ENCODE measurements at regions not wholly inside any gene's neighbourhood (a gene's known extent, or its start where the extent isn't known, plus 50 kb on each side); places are given as distances from the start of the nearest gene placed in this dataset.
A peak's percentile ranks its signal among the peaks of the same experiment; 100 is the strongest.
"Not testable (repeated sequence)": the region's sequence is repeated elsewhere in the genome, so short reads cannot be mapped to it uniquely, and the experiment has no call there.

DNA sequence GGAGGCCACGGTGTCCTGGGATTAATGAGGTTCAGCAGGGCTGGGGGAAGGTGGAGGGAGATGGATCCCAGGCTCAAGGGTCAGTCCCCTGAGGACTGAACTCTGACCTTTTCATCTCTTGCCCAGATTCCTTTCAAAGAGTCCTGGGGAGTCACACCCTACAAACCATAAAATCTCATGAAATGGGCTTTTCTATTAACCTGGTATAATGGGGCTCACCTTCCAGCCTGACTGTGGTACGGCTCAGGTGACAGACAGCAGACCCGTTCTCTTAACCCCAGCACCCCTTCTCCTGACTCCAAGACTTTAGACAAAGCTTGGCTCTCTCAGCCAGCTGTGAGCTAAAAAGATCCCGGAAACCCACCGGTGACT is 268.2 kb downstream of the ADGRD1 start:
- no peak for TF ChIP-seq LEF1 (IDR thresholded peaks at IDR 0.05; ENCODE audit: borderline replicate concordance)
- no peak for TF ChIP-seq SP1 (IDR thresholded peaks at IDR 0.05)
- no peak for TF ChIP-seq FOXA1 (IDR thresholded peaks at IDR 0.05)
- TF ChIP-seq HDGF (IDR thresholded peaks at IDR 0.05; ENCODE audit: borderline replicate concordance) = no peak
- no peak for TF ChIP-seq ARNT (IDR thresholded peaks at IDR 0.05)
- no peak for TF ChIP-seq ELF4 (IDR thresholded peaks at IDR 0.05)
- no peak for DNase-seq (ENCODE audit: extremely low spot score)
- ChIA-PET CTCF (no interaction called here), POLR2A (no interaction called here)

DNA sequence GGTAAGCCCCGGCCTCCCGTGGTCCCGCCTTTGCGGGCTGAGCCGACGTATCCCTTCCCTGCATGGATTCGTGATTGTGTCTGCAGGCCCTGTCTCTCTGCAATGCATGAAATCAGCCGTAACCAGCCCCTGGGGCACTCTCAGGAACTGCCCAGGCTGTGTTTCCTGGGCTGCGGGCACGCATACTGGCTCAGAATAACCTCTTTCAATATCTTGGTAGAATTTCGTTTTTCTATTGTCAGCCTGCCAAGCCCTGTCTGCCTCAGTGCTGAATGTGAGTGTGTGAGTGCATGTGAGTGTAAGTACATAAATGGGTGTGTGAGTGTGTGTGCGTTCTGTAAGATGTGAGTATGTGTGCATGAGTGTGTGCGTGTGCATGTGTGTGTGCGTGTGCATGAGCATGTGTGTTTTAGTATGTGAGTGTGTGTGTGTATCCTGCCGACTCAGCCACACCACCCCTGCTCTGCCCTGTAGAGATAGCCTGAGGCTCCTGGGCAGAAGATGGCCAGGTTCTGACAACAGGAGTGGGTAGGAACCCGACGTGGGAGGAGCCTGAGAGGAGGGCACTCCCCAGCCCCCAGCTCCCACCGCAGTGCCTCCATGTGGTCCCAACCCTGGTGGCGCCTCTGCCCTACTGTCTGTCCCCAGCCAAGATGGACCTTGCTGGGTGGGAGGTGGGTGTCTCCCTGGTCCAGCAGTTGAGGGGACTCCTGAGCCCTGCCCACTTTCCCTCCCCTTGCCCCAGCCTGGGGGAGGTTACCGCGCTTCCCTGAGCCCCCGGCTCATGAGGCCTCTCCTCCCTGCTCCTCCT is 268.8 kb downstream of the ADGRD1 start:
- TF ChIP-seq ARNT (IDR thresholded peaks at IDR 0.05) (no peak), FOXK2 (IDR thresholded peaks at IDR 0.05) (no peak)
- CTCF ChIA-PET = no interaction called here
- no peak for DNase-seq (ENCODE audit: extremely low spot score)
- POLR2A ChIA-PET = no interaction called here

DNA sequence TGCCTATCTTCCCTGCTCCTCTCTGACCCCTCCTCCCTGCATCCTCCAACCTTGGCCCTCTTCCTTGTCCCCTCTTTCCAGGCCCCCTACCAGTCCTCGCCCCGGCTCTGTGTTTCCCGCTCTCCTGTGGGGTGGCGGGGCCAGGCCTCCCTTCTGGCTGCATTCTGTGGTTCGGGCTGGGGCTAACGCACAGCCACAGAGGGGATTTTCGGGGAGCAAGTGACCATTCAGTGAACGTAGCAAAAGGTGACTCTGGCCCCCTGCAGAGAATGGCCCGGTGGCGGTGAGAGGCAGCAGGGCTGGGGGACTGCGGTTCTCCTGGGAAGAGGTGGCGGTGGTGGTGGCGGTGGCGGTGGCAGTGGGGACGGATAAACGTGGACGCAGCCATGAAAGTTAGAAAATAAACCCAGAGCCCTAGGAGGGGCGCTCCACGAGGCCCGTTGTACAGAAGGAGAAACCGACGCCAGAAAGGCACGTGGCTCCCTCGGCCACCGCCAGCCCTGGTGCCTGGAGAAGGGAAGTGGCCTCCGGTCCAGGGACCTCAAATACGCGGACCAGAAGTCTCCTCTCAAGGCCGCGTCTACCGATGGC is 269.6 kb downstream of the ADGRD1 start:
- DNase-seq (ENCODE audit: extremely low spot score) = no peak
- no peak for TF ChIP-seq SUZ12 (IDR thresholded peaks at IDR 0.05)
- no peak for TF ChIP-seq SP1 (IDR thresholded peaks at IDR 0.05)
- TF ChIP-seq FOXM1 (IDR thresholded peaks at IDR 0.05; ENCODE audit: borderline replicate concordance) = no peak
- CTCF ChIA-PET = no interaction called here
- POLR2A ChIA-PET = no interaction called here

DNA sequence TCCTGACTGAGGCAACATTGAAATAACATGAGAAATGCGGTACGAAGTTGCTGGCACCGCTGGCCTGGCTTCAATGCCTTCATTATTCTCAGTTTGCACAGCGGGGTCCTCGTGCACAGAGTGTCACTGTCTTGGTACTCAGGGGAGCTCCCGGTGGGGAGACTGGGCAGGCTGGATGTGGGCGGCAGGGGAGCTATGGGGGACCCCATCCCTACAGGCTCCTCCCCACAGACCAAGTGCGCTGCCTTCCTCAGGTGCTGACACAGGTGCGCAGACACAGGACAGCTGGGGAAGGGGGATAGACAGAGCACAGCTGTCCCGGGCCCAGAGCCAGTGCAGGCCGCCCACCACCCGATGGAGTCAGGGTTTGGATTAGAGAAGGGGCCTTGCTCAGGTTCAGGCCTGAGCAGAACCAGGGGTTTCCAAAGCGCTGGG is 270.1 kb downstream of the ADGRD1 start:
- no peak for DNase-seq (ENCODE audit: extremely low spot score)
- TF ChIP-seq FOXM1 (IDR thresholded peaks at IDR 0.05; ENCODE audit: borderline replicate concordance) (no peak), NFRKB (IDR thresholded peaks at IDR 0.05) (no peak), FOXK2 (IDR thresholded peaks at IDR 0.05) (no peak), SP1 (IDR thresholded peaks at IDR 0.05) (no peak), FOXA1 (IDR thresholded peaks at IDR 0.05) (no peak), TARDBP (IDR thresholded peaks at IDR 0.05) (no peak), HDGF (IDR thresholded peaks at IDR 0.05; ENCODE audit: borderline replicate concordance) (no peak), BHLHE40 (IDR thresholded peaks at IDR 0.05; ENCODE audit: borderline replicate concordance) (no peak), LEF1 (IDR thresholded peaks at IDR 0.05; ENCODE audit: borderline replicate concordance) (no peak)
- TF ChIP-seq, protein P1, sequence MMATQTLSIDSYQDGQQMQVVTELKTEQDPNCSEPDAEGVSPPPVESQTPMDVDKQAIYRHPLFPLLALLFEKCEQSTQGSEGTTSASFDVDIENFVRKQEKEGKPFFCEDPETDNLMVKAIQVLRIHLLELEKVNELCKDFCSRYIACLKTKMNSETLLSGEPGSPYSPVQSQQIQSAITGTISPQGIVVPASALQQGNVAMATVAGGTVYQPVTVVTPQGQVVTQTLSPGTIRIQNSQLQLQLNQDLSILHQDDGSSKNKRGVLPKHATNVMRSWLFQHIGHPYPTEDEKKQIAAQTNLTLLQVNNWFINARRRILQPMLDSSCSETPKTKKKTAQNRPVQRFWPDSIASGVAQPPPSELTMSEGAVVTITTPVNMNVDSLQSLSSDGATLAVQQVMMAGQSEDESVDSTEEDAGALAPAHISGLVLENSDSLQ (IDR thresholded peaks at IDR 0.05) = no peak
- POLR2A ChIA-PET = no interaction called here
- CTCF ChIA-PET = no interaction called here

DNA sequence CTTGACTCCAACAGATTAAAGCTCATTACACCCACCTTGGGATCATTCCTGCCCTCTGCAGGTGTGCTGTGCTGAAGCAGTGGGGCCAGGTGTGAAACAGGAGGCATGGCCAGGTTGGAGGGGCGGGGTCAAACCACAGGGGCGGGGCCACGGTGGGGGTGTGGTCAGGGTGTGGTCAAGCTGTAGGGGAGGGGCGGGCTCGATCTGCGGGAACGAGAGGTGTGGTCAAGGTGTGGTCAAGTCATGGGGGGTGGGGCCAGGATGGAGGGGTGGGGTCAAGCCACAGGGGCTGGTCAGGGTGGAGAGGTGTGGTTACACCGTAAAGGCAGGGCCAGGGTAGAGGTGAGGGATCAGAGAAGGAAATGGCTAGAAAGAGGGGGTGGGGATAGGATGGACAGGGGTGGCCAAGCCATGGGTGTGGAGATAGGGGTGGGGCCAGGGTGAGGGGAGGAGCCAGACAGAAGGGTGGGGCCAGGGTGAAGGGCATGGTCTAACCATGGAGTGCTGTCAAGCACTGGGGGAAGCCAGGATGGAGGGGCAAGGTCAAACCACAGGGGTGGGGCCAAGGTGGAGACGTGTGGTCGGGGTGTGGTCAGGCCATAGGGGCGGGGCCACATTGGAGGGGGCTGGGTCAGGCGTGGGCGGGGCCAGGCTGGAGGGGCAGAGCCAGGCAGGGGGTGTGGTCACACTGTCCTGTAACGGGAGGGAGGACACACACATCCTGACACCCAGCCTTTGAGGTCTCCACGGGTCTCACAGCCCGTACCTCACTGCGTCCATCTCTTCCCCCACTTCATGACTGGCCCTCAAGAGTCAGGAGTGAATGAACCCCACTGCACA is 270.7 kb downstream of the ADGRD1 start:
- peak; percentile 23 for DNase-seq (ENCODE audit: extremely low spot score)
- POLR2A ChIA-PET, CTCF ChIA-PET: not testable (repeated sequence)

DNA sequence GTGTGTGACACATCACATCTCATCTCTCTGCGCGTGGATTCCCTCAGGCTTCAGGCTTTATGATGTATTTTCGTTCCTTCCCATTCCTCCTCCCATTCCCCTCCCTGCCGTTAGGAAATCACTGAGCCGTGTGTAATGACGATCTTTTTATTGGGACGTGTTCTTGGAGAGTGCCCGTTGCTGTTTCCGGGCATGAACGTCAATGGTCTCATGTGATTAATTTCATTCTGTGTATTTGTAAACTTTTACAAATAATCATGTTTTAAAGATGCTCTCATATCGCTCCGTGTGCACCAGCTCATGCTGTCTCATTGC is 271.3 kb downstream of the ADGRD1 start:
- CTCF ChIA-PET; POLR2A ChIA-PET; DNase-seq (ENCODE audit: extremely low spot score): not testable (repeated sequence)

DNA sequence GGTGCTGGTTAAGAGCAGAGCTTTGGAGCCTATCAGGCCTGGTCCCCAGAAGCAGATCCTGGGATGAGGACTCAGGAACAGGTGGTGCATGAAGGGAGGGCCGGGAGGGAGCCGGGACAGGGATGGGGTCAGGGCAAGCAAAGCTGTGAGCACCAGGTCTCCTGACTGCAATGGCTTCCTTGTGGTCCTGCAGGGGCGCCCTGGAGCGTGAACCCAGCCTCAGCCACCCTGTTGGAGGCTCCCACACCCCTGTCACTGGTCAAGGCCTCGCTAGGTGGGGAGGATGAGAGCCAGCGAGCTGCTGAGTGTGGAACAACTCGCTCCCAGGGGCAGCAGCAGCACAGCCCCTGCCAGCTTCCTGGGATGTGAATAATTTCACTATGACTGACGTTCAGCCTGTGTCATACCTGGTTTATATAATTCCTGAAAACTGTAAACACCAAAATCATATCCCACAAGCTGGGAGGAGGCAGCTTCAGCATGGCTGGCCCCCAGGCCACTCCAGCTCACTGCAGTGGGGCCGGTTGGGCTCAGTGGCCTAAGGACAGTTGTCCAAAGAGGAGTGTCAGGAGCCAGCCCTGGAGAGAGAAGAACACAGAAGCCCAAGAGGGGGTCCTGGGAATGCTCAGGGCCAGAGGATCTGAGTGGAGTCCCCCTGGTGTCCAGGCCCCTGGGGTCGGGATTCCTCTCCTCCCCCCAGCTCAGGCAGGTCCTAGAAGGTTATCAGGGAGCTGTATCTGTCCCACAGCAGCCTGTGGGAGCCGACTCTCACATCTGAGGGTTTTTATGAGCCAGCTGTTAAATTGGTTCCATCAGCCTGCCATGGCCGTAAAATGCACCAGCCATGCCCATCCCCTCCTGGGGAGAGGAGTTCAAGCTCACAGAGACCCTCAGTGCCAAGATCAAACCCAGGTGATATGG is 272.9 kb downstream of the ADGRD1 start:
- TF ChIP-seq FOXK2 (IDR thresholded peaks at IDR 0.05) = no peak
- no peak for TF ChIP-seq LEF1 (IDR thresholded peaks at IDR 0.05; ENCODE audit: borderline replicate concordance)
- no peak for TF ChIP-seq L3MBTL2 (conservative IDR thresholded peaks at IDR 0.05)
- TF ChIP-seq TARDBP (IDR thresholded peaks at IDR 0.05) = no peak
- ChIA-PET CTCF (interaction anchor here (1.0 kb wide), 1 partner anchor 212 kb away, joined by 3 read pairs; no protein-coding TSS in a partner anchor), POLR2A (no interaction called here)
- no peak for DNase-seq (ENCODE audit: extremely low spot score)

DNA sequence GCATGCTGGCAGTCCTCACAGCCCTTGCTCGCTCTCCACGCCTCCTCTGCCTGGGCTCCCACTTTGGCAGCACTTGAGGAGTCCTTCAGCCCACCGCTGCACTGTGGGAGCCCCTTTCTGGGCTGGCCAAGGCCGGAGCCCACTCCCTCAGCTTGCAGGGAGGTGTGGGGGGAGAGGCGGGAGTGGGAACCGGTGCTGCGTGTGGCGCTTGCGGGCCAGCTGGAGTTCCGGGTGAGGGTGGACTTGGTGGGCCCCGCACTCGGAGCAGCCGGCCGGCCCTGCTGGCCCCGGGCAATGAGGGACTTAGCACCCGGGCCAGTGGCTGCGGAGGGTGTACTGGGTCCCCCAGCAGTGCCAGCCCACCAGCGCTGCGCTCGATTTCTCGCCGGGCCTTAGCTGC is 273.9 kb downstream of the ADGRD1 start:
- POLR2A ChIA-PET; DNase-seq (ENCODE audit: extremely low spot score): not testable (repeated sequence)
- CTCF ChIA-PET = interaction anchor here (0.6 kb wide), 1 partner anchor 260 kb away, joined by 4 read pairs; no protein-coding TSS in a partner anchor

DNA sequence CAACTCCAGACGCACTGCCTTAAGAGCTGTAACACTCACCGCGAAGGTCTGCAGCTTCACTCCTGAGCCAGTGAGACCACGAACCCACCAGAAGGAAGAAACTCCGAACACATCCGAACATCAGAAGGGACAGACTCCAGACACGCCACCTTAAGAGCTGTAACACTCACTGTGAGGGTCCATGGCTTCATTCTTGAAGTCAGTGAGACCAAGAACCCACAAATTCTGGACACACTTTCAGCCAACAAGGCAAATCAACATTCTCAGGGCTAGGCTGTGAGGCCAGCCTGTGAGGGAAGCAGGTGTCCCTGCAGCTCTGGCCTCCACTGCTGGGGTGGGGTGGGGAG is 275.3 kb downstream of the ADGRD1 start:
- POLR2A ChIA-PET, CTCF ChIA-PET: not testable (repeated sequence)

More for the DNA sequence above, 275.3 kb downstream of the ADGRD1 start:
- DNase-seq (ENCODE audit: extremely low spot score) = not testable (repeated sequence)
